B cell (primary cell): ENCODE measurements at regions not wholly inside any gene's neighbourhood (a gene's known extent, or its start where the extent isn't known, plus 50 kb on each side); places are given as distances from the start of the nearest gene placed in this dataset.

ENCODE experiments used
- ATAC-seq: fragments of 200-7000 bp; cut with Tn5 transposase; one replicate; pipeline ENCODE4 v1.10.0; 2021; ENCODE audit warnings: low read depth, mild to moderate bottlenecking, moderate number of reproducible peaks, moderate library complexity
- CTCF ChIA-PET: fragments of 350-600 bp; sonication (Branson Sonifier 250); formaldehyde crosslinking; loops from one replicate; lab custom pipeline; 2021; ENCODE audit warnings: antibody characterized with exemption, inconsistent platforms; lab: Charles Lee
- POLR2A ChIA-PET: fragments of 350-600 bp; sonication (Branson Sonifier 250); formaldehyde crosslinking; loops from one replicate; lab custom pipeline; 2021; ENCODE audit warnings: antibody characterized with exemption; lab: Charles Lee
- DNase-seq: peaks from one replicate; pipeline ENCODE4 v3.0.0; 2013
- H2AFZ ChIP-seq: 2 replicates; pipeline ENCODE4 v1.6.1; 2012; ENCODE audit warnings: mild to moderate bottlenecking, low read depth, low read length; ENCODE audit not compliant: insufficient read depth, poor library complexity, severe bottlenecking
- H3K27ac ChIP-seq, 2 donors: 1 replicate in 1 of 2; 2 replicates in 1 of 2; pipeline ENCODE4 v1.5.1; 2012 to 2013; ENCODE audit warnings: low read length in 2 of 2, mild to moderate bottlenecking in 2 of 2, moderate library complexity in 1 of 2
- H3K27me3 ChIP-seq, 4 experiments: fragments of 200-600 bp in 1 of 4; sonication (generic) in 1 of 4; replicated peaks in 1 of 4; 1 replicate in 2 of 4; 2 replicates in 2 of 4; pipeline versions ENCODE4 v1.6.1 to v1.7.0; 2013 to 2016; ENCODE audit warnings: low read length in 3 of 4, mild to moderate bottlenecking in 2 of 4, mixed read lengths in 1 of 4, moderate library complexity in 1 of 4; ENCODE audit not compliant: insufficient read depth in 4 of 4, control insufficient read depth in 3 of 4; ENCODE audit errors: control extremely low read depth in 1 of 4
- H3K36me3 ChIP-seq, 2 experiments: replicated peaks in 1 of 2; 1 replicate in 1 of 2; 2 replicates in 1 of 2; pipeline versions ENCODE4 v1.6.1 to v1.7.1; 2013; ENCODE audit warnings: low read length in 1 of 2; ENCODE audit not compliant: insufficient read depth in 2 of 2, control insufficient read depth in 1 of 2; ENCODE audit errors: control extremely low read depth in 1 of 2, extremely low read depth in 1 of 2
- H3K4me1 ChIP-seq, 2 donors: fragments of 200-600 bp in 1 of 2; sonication (generic) in 1 of 2; 1 replicate in 1 of 2; 2 replicates in 1 of 2; pipeline versions ENCODE4 v1.5.1 to v1.6.1; 2013 to 2017; ENCODE audit warnings: low read length in 2 of 2; ENCODE audit not compliant: control insufficient read depth in 2 of 2, insufficient read depth in 2 of 2
- H3K4me2 ChIP-seq: replicated peaks from 2 replicates; pipeline ENCODE3; 2012; ENCODE audit warnings: mild to moderate bottlenecking, low read depth, low read length; ENCODE audit not compliant: poor library complexity, severe bottlenecking
- H3K4me3 ChIP-seq, 5 experiments: fragments of 200-600 bp in 1 of 5; sonication (generic) in 1 of 5; 1 replicate in 3 of 5; 2 replicates in 2 of 5; pipeline versions ENCODE4 v1.5.1 to v1.7.0; 2011 to 2016; ENCODE audit warnings: low read length in 4 of 5, mild to moderate bottlenecking in 4 of 5, low read depth in 2 of 5, control low read depth in 1 of 5, moderate library complexity in 1 of 5; ENCODE audit not compliant: insufficient read depth in 1 of 5; ENCODE audit errors: control extremely low read depth in 1 of 5, extremely low read depth in 1 of 5
- H3K79me2 ChIP-seq: fragments of 200-600 bp; sonication (generic); one replicate; pipeline ENCODE4 v1.6.0; 2016; ENCODE audit warnings: low read length; ENCODE audit not compliant: control insufficient read depth, insufficient read depth
- H3K9ac ChIP-seq: fragments of 200-600 bp; sonication (generic); 2 replicates; pipeline ENCODE4 v1.6.1; 2017; ENCODE audit warnings: mild to moderate bottlenecking, low read length, moderate library complexity
- H3K9me3 ChIP-seq, 3 donors: one replicate each; pipeline versions ENCODE4 v1.6.1 to v1.7.1; 2013; ENCODE audit warnings: low read length in 2 of 3; ENCODE audit not compliant: control insufficient read depth in 2 of 3, insufficient read depth in 1 of 3; ENCODE audit errors: control extremely low read depth in 1 of 3
- H4K20me1 ChIP-seq: 2 replicates; pipeline ENCODE4 v1.6.0; 2012; ENCODE audit warnings: mild to moderate bottlenecking, low read length; ENCODE audit not compliant: insufficient read depth, control insufficient read depth, poor library complexity, severe bottlenecking
- H3K27ac Mint-ChIP-seq: one replicate; pipeline ENCODE4 v1.8.0; 2021; ENCODE audit warnings: mixed read lengths
- H3K27me3 Mint-ChIP-seq: one replicate; pipeline ENCODE4 v1.8.0; 2021; ENCODE audit warnings: mixed read lengths
- H3K4me1 Mint-ChIP-seq: one replicate; pipeline ENCODE4 v1.8.0; 2021; ENCODE audit warnings: mixed read lengths
- H3K4me3 Mint-ChIP-seq: one replicate; pipeline ENCODE4 v1.8.0; 2021; ENCODE audit warnings: mixed read lengths
- H3K9me3 Mint-ChIP-seq: one replicate; pipeline ENCODE4 v1.8.0; 2022; ENCODE audit warnings: mixed read lengths; ENCODE audit not compliant: insufficient read depth
- CTCF ChIP-seq: fragments of 200-600 bp; IDR thresholded peaks from one replicate; pipeline ENCODE4 v1.8.0; 2022; ENCODE audit warnings: antibody characterized with exemption, mild to moderate bottlenecking
- EZH2 ChIP-seq: IDR thresholded peaks from 2 replicates; pipeline ENCODE4 v1.6.1; 2012; ENCODE audit warnings: borderline replicate concordance, low read depth, mild to moderate bottlenecking, moderate library complexity, low read length; ENCODE audit not compliant: insufficient read depth, poor library complexity, severe bottlenecking
- WGBS: methylation state at CpG from one replicate; pipeline ENCODE4 v1.1.5; 2013; ENCODE audit warnings: missing lambda C conversion rate; ENCODE audit not compliant: insufficient coverage; 5-methylcytosine and 5-hydroxymethylcytosine counted together
- intact Hi-C: fragments of 100-400 bp; cut with micrococcal nuclease; formaldehyde crosslinking; loops from one replicate; pipeline ENCODE4 v1.10.0; 2022

GRCh38 chr4:183821076-183821853 is 83.8 kb upstream of the STOX2 start:
- DNase-seq, result no peak
- Histone ChIP-seq H3K4me1 (no peaks in the 10 kb centered on the region), H3K27ac (no peak overlapping the region), H4K20me1 (no peaks in the 10 kb centered on the region), H3K4me2 (no peak overlapping the region), H3K36me3 (no peaks in the 10 kb centered on the region), H3K9me3 (peaks cover 0 to 11% (median 0%) of the 10 kb centered on the region in 3 donors), H3K9ac (no peak overlapping the region), H3K4me3 (no peak overlapping the region), H2AFZ (no peak overlapping the region), H3K79me2 (no peaks in the 10 kb centered on the region), H3K27me3 (no peaks in the 10 kb centered on the region)
- ChIA-PET POLR2A (no interaction called here), CTCF (no interaction called here)
- intact Hi-C loops, result no loop called here
- 40% methylated on average over 1 of the region's 10 CpGs for WGBS
- Mint-ChIP-seq H3K4me1 (no peaks in the 10 kb centered on the region), H3K9me3 (no peaks in the 10 kb centered on the region), H3K27me3 (peaks cover 2% of the 10 kb centered on the region), H3K27ac (no peak overlapping the region), H3K4me3 (no peak overlapping the region)
- ATAC-seq, result no peak
- TF ChIP-seq EZH2 (no peak), CTCF (no peak)

- POLR2A ChIA-PET, result no interaction called here
- Histone ChIP-seq H3K4me3 (no peak overlapping the region), H4K20me1 (no peaks in the 10 kb centered on the region), H2AFZ (no peak overlapping the region), H3K27ac (no peak overlapping the region), H3K4me2 (no peak overlapping the region), H3K4me1 (no peaks in the 10 kb centered on the region), H3K36me3 (no peaks in the 10 kb centered on the region), H3K79me2 (no peaks in the 10 kb centered on the region), H3K9me3 (peaks cover 0 to 10% (median 0%) of the 10 kb centered on the region in 3 donors), H3K27me3 (no peaks in the 10 kb centered on the region), H3K9ac (no peak overlapping the region)
- no peaks in the 10 kb centered on the region for H3K4me1 Mint-ChIP-seq
- no peak overlapping the region for H3K27ac Mint-ChIP-seq
- peaks cover 6% of the 10 kb centered on the region for H3K27me3 Mint-ChIP-seq
- H3K4me3 Mint-ChIP-seq, result no peak overlapping the region
- intact Hi-C loops, result no loop called here
- no peak for TF ChIP-seq EZH2
- no peak for TF ChIP-seq CTCF
- 84% methylated on average over 7 of the region's 7 CpGs for WGBS
- no peaks in the 10 kb centered on the region for H3K9me3 Mint-ChIP-seq
- CTCF ChIA-PET, result no interaction called here
- DNase-seq, result no peak
- no peak for ATAC-seq
Measured at GRCh38 chr4:183823434-183823833, 81.7 kb upstream of the STOX2 start.
